HL-60 (cell line): ENCODE measurements at regions not wholly inside any gene's neighbourhood (a gene's known extent, or its start where the extent isn't known, plus 50 kb on each side); places are given as distances from the start of the nearest gene placed in this dataset.

Experiments used
- CTCF ChIP-seq: IDR thresholded peaks from one replicate; pipeline ENCODE4 v1.5.1; 2011; ENCODE audit warnings: low read length, control low read depth, inconsistent platforms; ENCODE audit not compliant: insufficient read depth
- GABPA ChIP-seq: IDR thresholded peaks from 2 replicates; pipeline ENCODE4 v1.6.1; 2012; ENCODE audit warnings: low read depth
- TF ChIP-seq, protein P1 (sequence below): IDR thresholded peaks from 2 replicates; pipeline ENCODE4 v1.6.1; 2012; ENCODE audit warnings: low read depth; ENCODE audit not compliant: insufficient replicate concordance

DNA sequence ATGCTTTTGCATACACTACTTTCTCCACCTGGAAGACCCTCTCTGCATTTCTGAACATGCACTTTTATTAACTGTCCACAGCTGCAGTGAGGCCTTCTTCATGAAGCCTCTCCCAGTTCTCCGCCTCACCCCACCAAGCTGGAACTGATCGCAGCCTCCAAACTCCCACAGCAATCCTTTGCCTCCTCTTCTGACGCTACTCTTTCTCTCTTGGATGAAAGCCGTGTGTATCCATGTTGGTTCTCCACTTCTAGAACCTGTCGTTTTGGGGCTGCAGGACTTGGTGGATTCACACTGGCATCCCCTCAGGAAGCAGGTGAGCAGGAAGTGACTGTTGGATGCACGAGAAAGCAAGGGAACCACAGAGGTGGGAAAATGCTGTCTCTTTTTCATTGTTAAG, 288.6 kb downstream of the MYCN start:
- no peak for TF ChIP-seq CTCF
- TF ChIP-seq GABPA: no peak
- TF ChIP-seq, protein P1, sequence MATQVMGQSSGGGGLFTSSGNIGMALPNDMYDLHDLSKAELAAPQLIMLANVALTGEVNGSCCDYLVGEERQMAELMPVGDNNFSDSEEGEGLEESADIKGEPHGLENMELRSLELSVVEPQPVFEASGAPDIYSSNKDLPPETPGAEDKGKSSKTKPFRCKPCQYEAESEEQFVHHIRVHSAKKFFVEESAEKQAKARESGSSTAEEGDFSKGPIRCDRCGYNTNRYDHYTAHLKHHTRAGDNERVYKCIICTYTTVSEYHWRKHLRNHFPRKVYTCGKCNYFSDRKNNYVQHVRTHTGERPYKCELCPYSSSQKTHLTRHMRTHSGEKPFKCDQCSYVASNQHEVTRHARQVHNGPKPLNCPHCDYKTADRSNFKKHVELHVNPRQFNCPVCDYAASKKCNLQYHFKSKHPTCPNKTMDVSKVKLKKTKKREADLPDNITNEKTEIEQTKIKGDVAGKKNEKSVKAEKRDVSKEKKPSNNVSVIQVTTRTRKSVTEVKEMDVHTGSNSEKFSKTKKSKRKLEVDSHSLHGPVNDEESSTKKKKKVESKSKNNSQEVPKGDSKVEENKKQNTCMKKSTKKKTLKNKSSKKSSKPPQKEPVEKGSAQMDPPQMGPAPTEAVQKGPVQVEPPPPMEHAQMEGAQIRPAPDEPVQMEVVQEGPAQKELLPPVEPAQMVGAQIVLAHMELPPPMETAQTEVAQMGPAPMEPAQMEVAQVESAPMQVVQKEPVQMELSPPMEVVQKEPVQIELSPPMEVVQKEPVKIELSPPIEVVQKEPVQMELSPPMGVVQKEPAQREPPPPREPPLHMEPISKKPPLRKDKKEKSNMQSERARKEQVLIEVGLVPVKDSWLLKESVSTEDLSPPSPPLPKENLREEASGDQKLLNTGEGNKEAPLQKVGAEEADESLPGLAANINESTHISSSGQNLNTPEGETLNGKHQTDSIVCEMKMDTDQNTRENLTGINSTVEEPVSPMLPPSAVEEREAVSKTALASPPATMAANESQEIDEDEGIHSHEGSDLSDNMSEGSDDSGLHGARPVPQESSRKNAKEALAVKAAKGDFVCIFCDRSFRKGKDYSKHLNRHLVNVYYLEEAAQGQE: no peak
